ENCODE measurements at regions not wholly inside any gene's neighbourhood (a gene's known extent, or its start where the extent isn't known, plus 50 kb on each side); places are given as distances from the start of the nearest gene placed in this dataset.

DNA sequence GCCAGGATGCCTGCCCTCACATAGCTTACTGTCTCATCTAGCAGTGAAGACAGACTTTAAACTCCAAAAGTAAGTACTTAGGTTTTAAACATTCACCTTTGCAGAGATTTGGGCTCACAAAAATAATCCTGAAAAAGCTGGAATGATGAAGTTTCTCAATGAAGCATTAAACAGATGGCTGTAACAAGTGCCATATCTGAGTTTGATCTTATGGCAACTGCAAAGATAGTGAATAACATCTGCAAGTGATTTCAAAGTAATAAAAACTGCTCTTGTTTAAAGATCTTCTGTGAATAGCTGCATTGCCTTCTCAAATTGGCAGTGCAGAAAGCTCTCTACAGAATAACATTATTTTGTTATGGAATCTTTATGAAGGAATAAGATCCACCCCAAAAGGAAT is 271.2 kb upstream of the SMIM31 start:
- DNase-seq (ENCODE audit: low spot score): no peak
- H3K27ac ChIP-seq: no peak overlapping the region
- H3K4me3 ChIP-seq: no peak overlapping the region
- TF ChIP-seq, protein P1, sequence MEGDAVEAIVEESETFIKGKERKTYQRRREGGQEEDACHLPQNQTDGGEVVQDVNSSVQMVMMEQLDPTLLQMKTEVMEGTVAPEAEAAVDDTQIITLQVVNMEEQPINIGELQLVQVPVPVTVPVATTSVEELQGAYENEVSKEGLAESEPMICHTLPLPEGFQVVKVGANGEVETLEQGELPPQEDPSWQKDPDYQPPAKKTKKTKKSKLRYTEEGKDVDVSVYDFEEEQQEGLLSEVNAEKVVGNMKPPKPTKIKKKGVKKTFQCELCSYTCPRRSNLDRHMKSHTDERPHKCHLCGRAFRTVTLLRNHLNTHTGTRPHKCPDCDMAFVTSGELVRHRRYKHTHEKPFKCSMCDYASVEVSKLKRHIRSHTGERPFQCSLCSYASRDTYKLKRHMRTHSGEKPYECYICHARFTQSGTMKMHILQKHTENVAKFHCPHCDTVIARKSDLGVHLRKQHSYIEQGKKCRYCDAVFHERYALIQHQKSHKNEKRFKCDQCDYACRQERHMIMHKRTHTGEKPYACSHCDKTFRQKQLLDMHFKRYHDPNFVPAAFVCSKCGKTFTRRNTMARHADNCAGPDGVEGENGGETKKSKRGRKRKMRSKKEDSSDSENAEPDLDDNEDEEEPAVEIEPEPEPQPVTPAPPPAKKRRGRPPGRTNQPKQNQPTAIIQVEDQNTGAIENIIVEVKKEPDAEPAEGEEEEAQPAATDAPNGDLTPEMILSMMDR (IDR thresholded peaks at IDR 0.05): no peak

DNA sequence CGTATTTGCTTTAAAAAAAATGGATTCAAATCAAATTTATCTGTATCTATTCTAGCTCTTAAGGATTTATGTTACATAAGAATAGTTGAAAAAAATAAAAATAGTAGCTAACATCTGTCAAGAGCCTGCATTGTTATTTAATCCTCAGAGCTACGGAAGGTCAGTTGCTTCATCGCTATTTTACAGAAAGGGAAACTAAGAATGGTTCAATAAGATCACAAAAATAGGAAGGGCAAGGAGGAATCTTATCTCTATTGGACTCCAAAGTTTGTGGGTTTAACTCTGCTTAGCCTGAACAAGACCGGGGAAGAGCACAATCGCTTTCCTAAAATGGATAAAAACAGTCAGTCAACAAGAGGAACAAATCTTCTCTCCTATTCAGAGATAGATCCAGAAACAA is 270.2 kb upstream of the SMIM31 start:
- DNase-seq (ENCODE audit: low spot score): no peak
- no peak overlapping the region for H3K4me3 ChIP-seq
- TF ChIP-seq, protein P1 (IDR thresholded peaks at IDR 0.05): no peak
- no peak overlapping the region for H3K27ac ChIP-seq

DNA sequence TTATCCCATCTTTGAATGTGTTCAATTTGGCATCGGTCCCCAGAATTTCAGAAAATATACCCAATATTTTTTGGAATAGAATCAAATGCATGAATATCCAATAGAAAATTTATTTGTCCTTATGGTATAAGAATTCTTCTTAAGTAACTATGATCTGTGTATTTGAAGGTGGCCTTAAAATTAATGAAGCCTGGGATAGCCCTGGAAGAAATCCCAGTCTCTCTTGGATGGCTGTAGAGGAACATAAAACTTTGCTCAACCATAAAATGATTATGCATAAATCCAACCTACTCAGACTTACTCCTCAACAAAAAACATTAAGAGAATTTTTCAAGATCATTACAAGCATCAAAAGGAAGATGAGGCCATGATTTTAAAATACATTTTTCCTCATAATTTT is 269.4 kb upstream of the SMIM31 start:
- Histone ChIP-seq H3K27ac (no peak overlapping the region), H3K4me3 (no peak overlapping the region)
- no peak for DNase-seq (ENCODE audit: low spot score)
- TF ChIP-seq, protein P1 (IDR thresholded peaks at IDR 0.05): no peak

DNA sequence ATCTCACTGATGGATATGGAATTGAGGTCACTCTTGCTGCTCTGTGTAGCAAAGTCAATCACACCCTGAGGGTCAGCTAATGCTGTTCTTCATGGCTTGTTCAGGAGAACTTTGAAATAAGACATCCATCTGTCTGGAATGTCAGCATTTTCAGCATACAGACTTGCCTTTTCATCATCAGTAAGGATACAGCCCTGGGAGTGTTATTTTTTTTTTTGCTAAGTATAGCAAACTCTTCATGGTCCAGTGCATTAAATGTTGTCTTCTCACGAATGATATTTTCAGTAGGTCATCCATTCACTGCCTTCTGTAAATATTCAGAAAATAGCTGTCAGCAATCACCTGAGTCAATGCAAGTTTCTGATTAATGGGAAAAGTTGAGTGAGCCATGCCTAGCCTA is 268.8 kb upstream of the SMIM31 start:
- TF ChIP-seq, protein P1 (IDR thresholded peaks at IDR 0.05): no peak
- no peak for DNase-seq (ENCODE audit: low spot score)
- H3K4me3 ChIP-seq: no peak overlapping the region
- no peak overlapping the region for H3K27ac ChIP-seq

DNA sequence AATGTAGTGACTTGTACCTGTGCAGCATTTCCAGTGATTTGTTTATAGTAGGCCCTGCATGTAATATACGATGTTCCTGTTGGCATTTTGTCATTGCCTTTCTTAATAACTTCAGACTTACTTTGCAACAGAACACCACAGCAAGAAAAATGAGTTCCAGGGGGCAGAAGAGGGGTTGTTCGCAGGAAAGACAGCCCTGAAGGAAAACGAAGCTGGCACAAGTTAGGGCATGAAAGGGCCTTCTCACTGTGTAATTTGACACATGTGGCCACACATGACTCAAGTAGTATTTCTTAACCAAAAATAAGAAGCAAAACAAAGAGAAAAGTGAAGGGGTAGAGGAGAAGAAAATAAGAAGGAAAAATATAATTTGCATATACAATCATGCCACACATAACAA is 265.8 kb upstream of the SMIM31 start:
- no peak for DNase-seq (ENCODE audit: low spot score)
- H3K4me3 ChIP-seq: no peak overlapping the region
- TF ChIP-seq, protein P1 (IDR thresholded peaks at IDR 0.05): no peak
- H3K27ac ChIP-seq: no peak overlapping the region

DNA sequence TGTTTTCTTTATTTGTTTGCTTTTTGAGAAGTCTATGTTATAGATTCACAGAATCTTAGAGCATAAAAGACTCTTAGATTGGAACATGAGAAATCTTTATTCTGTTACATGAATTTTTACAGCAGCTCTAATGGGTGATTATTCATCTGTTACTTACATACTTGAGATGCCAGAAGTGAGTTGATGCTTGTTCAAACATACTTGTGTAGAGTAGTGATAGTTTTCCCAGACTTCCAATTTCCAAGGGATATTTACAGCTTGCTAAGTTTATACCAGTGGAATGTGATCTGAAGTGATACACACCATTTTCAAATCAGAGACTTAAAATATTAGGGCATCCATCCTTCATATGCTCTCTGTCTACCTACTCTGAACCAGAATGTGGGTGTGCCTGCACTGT is 252.9 kb upstream of the SMIM31 start:
- no peak overlapping the region for H3K4me3 ChIP-seq
- TF ChIP-seq, protein P1 (IDR thresholded peaks at IDR 0.05): no peak
- H3K27ac ChIP-seq: no peak overlapping the region
- DNase-seq (ENCODE audit: low spot score): no peak

DNA sequence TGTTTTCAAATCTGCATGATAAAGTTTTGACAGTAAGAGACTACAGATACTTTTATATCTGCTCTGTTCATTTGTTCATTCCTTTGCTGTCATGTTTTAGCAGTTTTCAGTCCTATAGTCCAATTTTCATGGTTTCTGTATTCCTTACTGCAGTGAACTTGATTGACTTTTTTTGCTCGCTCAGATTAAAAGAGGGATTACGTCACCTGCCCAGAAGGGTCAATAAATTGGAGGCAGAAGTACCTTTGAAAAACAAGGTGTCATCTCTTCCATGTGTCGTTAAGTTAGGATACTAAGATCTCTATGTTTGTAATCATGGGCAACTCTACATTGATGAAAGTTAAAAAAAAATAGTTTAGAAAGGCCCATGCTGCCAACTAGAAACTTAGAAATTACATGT is 250.1 kb upstream of the SMIM31 start:
- TF ChIP-seq, protein P1 (IDR thresholded peaks at IDR 0.05): no peak
- no peak for DNase-seq (ENCODE audit: low spot score)
- no peak overlapping the region for H3K4me3 ChIP-seq
- H3K27ac ChIP-seq: no peak overlapping the region

All from coronary artery (tissue), 2 donors.